ENCODE measurements at regions not wholly inside any gene's neighbourhood (a gene's known extent, or its start where the extent isn't known, plus 50 kb on each side); places are given as distances from the start of the nearest gene placed in this dataset.

DNA sequence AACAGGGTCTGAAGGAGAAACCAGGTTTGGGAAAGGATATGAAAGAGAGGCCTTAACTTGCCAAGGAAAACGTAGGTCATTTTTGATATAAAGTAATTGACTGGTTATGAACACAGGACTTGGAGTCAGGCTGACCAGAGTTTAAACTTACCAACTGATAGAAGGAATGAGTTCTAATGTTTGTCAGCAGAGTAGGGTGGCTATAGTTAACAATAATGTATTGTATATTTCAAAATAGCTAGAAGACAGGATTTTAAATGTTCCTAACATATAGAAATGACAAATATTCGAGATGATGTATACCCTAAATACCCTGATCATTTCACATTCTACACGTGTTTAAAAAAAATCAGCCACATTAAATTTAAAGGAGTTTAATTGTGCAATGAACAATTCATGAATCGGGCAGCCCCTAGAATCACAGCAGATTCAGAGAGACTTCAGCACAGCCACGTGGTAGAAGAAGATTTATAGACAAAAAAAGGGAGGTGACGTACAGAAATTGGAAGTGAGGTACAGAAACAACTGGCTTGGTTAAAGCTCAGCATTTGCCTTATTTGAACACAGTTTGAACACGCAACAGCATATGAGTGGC, 52.5 kb upstream of the PLEKHG7 start:
- Histone ChIP-seq H3K27me3 (ENCODE audit: insufficient read depth, low read length) (no peaks in the 10 kb centered on the region), H3K4me3 (ENCODE audit: low read length in 2 of 2) (no peak overlapping the region), H3K9me3 (ENCODE audit: control insufficient read depth in 1 of 2, low read length in 2 of 2) (no peaks in the 10 kb centered on the region), H3K4me1 (ENCODE audit: insufficient read depth, low read length) (no peaks in the 10 kb centered on the region), H3K36me3 (ENCODE audit: insufficient read depth, low read length) (no peaks in the 10 kb centered on the region), H3K27ac (ENCODE audit: low read depth, low read length) (no peak overlapping the region)
- peaks cover 0 to 2% of the 10 kb centered on the region in 2 donors for H3K27me3 Mint-ChIP-seq
- H3K4me3 Mint-ChIP-seq = no peak overlapping the region
- ChIA-PET CTCF (ENCODE audit: partially characterized antibody) (interaction anchor here (1.1 to 5.7 kb wide), 12 partner anchors 9 to 1289 kb away, joined by 3 to 65 read pairs (median 6); no protein-coding TSS in a partner anchor), POLR2A (ENCODE audit: partially characterized antibody) (interaction anchor here (0.8 to 2.1 kb wide), 4 partner anchors 56 to 1268 kb away, joined by 3 to 15 read pairs (median 8); partner anchors contain the start of gene BTG1)
- peaks cover 0 to 2% (median 0%) of the 10 kb centered on the region in 8 donors for H3K9me3 Mint-ChIP-seq
- no peak for DNase-seq
- H3K27ac Mint-ChIP-seq = peak overlapping the region in 5 of 7 donors; percentile 31 to 74 (median 46)
- no peaks in the 10 kb centered on the region for H3K36me3 Mint-ChIP-seq
- intact Hi-C loops (cut with micrococcal nuclease) = loop anchor here (1.0 to 10.0 kb wide), 9 partner anchors 56 to 1706 kb away; no protein-coding TSS in a partner anchor
- H3K4me1 Mint-ChIP-seq = peaks cover 0 to 6% (median 4%) of the 10 kb centered on the region in 4 donors

DNA sequence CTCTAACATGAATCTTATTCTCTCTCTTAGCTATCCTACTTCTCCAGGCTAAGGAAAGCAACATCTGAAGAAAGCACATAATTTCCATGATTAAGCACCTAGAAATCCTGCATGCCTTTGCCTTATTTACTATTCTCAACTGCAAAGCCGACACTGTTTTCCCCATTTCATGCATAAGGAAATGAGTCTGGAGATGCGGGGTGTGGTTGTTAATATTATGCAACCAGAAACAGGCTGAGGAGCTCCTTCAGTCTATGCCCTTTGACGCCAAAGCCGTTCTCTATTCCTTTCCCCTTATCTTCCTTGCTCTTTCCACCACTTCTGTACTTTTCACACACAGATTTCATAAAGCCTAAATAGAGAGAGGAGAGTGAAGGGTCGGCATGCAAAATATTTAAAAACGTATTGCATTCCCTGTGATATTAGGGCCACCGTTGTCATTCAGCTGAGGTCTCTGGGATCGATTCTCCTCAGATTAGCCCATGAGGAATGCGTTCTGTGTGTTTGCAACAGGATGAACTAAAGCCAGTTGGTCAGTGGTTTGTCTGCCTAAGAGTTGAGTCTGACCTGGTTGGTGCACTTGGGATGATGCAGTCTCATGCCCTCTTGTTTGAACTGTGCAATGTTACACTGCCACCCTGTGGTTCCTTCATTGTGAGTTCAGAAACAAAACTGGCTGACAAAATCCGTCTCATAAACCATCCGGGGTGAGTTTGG, 53.1 kb upstream of the PLEKHG7 start:
- peak overlapping the region in 5 of 7 donors; percentile 31 to 74 (median 46) for H3K27ac Mint-ChIP-seq
- ChIA-PET CTCF (ENCODE audit: partially characterized antibody) (interaction anchor here (0.9 to 5.7 kb wide), 26 partner anchors 10 to 1294 kb away, joined by 3 to 65 read pairs (median 4); partner anchors contain the start of gene BTG1), POLR2A (ENCODE audit: partially characterized antibody) (interaction anchor here (0.8 to 2.1 kb wide), 7 partner anchors 20 to 1268 kb away, joined by 3 to 15 read pairs (median 3); partner anchors contain the start of gene BTG1)
- DNase-seq = peak; percentile 55 to 68 (median 59)
- peaks cover 0 to 6% (median 4%) of the 10 kb centered on the region in 4 donors for H3K4me1 Mint-ChIP-seq
- no peaks in the 10 kb centered on the region for H3K27me3 ChIP-seq (ENCODE audit: insufficient read depth, low read length)
- no peaks in the 10 kb centered on the region for H3K36me3 ChIP-seq (ENCODE audit: insufficient read depth, low read length)
- no peak overlapping the region for H3K27ac ChIP-seq (ENCODE audit: low read depth, low read length)
- H3K4me1 ChIP-seq (ENCODE audit: insufficient read depth, low read length) = no peaks in the 10 kb centered on the region
- peaks cover 0 to 4% (median 0%) of the 10 kb centered on the region in 8 donors for H3K9me3 Mint-ChIP-seq
- H3K9me3 ChIP-seq (ENCODE audit: control insufficient read depth in 1 of 2, low read length in 2 of 2) = no peaks in the 10 kb centered on the region
- intact Hi-C loops (cut with micrococcal nuclease) = loop anchor here (1.0 to 10.0 kb wide), 10 partner anchors 55 to 1705 kb away; no protein-coding TSS in a partner anchor
- H3K4me3 ChIP-seq (ENCODE audit: low read length in 2 of 2) = no peak overlapping the region
- H3K36me3 Mint-ChIP-seq = no peaks in the 10 kb centered on the region
- peaks cover 0 to 2% of the 10 kb centered on the region in 2 donors for H3K27me3 Mint-ChIP-seq
- no peak overlapping the region for H3K4me3 Mint-ChIP-seq

DNA sequence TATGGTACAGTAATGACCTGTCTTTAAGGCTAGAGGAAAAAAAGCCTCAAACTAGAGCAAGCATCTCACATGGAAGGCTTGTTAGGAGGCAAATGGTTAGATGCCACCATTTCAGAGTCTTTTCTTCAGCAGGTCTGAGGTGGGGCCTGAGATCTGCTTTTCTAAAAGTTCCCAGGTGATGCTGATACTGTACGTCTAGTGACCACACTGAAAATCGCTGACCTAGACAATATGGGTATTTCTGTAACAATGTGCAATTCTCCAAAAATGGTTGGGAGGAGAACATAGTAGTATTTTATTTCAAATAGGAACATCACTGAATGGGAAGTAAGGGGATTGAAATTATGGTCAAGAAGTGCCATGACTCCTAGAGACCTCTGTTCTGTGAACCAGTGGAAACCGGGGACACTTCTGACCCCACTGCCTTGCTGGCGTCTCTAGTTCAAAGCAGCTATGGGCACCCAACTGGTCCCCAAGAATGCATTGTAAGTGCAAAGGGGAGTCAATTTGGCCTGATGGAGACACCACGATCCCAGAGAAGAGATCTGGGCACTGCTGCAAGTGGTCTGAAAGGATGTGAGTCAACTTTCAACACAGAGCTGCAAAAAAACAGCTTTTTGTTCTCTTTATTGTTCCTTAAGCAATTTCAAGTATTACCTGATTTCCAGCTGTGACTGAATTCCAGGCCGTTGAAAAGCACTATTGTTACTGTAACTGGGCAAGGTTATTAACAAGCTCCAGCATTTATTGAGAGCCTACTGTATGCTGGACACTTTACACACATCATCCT, 54.4 kb upstream of the PLEKHG7 start:
- no peaks in the 10 kb centered on the region for H3K27me3 ChIP-seq (ENCODE audit: insufficient read depth, low read length)
- H3K9me3 ChIP-seq (ENCODE audit: control insufficient read depth in 1 of 2, low read length in 2 of 2) = no peaks in the 10 kb centered on the region
- peaks cover 0 to 2% of the 10 kb centered on the region in 2 donors for H3K27me3 Mint-ChIP-seq
- intact Hi-C loops (cut with micrococcal nuclease) = loop anchor here (5.0 kb wide), 1 partner anchor 1671 kb away; no protein-coding TSS in a partner anchor
- H3K27ac ChIP-seq (ENCODE audit: low read depth, low read length) = no peak overlapping the region
- H3K4me1 Mint-ChIP-seq = peaks cover 0 to 6% (median 4%) of the 10 kb centered on the region in 4 donors
- DNase-seq = no peak
- ChIA-PET CTCF (ENCODE audit: partially characterized antibody) (interaction anchor here (0.6 to 5.7 kb wide), 24 partner anchors 9 to 1293 kb away, joined by 3 to 65 read pairs (median 4); partner anchors contain the start of gene BTG1), POLR2A (ENCODE audit: partially characterized antibody) (interaction anchor here (0.9 to 2.1 kb wide), 5 partner anchors 19 to 506 kb away, joined by 3 to 15 read pairs (median 3); partner anchors contain the start of gene BTG1)
- no peak overlapping the region for H3K4me3 ChIP-seq (ENCODE audit: low read length in 2 of 2)
- no peaks in the 10 kb centered on the region for H3K36me3 Mint-ChIP-seq
- no peaks in the 10 kb centered on the region for H3K4me1 ChIP-seq (ENCODE audit: insufficient read depth, low read length)
- peaks cover 0 to 11% (median 4%) of the 10 kb centered on the region in 8 donors for H3K9me3 Mint-ChIP-seq
- peak overlapping the region in 2 of 7 donors; percentile 25 to 44 for H3K27ac Mint-ChIP-seq
- H3K4me3 Mint-ChIP-seq = no peak overlapping the region
- H3K36me3 ChIP-seq (ENCODE audit: insufficient read depth, low read length) = no peaks in the 10 kb centered on the region

DNA sequence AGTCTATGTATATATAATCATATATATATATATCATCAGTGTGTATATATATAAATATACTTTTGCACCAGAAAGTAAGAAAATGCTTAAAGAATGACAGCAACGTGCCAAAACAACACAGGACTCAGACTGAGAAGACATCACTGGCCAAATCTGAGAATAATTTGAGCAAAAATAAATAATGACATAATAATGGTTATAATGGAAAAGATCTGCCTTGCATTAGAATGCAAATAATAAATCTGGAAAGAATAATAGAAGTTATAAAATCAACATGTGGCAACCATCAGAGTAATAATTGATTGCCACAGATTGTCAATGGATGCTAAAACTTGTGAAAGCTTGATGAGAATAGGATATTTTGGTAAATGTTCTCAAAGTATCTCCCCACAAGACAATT, 61.5 kb upstream of the PLEKHG7 start:
- Mint-ChIP-seq H3K9me3 (peaks cover 2 to 23% (median 8%) of the 10 kb centered on the region in 8 donors), H3K4me3 (no peak overlapping the region), H3K4me1 (no peaks in the 10 kb centered on the region), H3K36me3 (peaks cover 1 to 7% of the 10 kb centered on the region in 2 donors), H3K27ac (no peak overlapping the region), H3K27me3 (peaks cover 0 to 2% of the 10 kb centered on the region in 2 donors)
- Histone ChIP-seq H3K9me3 (ENCODE audit: control insufficient read depth in 1 of 2, low read length in 2 of 2) (no peaks in the 10 kb centered on the region), H3K36me3 (ENCODE audit: insufficient read depth, low read length) (no peaks in the 10 kb centered on the region), H3K27me3 (ENCODE audit: insufficient read depth, low read length) (no peaks in the 10 kb centered on the region), H3K27ac (ENCODE audit: low read depth, low read length) (no peak overlapping the region), H3K4me1 (ENCODE audit: insufficient read depth, low read length) (no peaks in the 10 kb centered on the region), H3K4me3 (ENCODE audit: low read length in 2 of 2) (no peak overlapping the region)
- ChIA-PET POLR2A (ENCODE audit: partially characterized antibody) (no interaction called here), CTCF (ENCODE audit: partially characterized antibody) (no interaction called here)
- DNase-seq = no peak
- intact Hi-C loops (cut with micrococcal nuclease) = no loop called here

DNA sequence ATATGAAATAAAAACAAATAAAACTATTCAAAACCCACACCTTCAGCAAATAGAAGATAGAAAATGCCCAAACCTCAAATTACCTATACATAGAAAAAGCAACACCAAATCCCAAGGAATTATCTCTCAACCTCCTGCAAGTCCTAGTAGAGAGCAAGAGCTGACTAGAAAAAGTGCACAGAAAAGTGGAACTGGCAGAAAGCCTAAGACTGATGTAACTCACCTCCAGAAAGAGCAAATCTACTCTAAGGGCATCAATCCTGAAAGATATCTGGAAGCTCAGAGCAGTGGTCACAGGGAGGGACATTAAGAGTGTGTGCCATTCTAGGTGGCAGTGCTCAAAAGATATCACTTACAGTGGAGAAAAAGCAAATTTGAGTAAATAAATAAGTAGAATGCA, 62.1 kb upstream of the PLEKHG7 start:
- intact Hi-C loops (cut with micrococcal nuclease) = no loop called here
- no peak overlapping the region for H3K27ac ChIP-seq (ENCODE audit: low read depth, low read length)
- Mint-ChIP-seq H3K4me1 (no peaks in the 10 kb centered on the region), H3K36me3 (peaks cover 1 to 7% of the 10 kb centered on the region in 2 donors), H3K9me3 (peaks cover 2 to 23% (median 8%) of the 10 kb centered on the region in 8 donors), H3K4me3 (no peak overlapping the region), H3K27ac (no peak overlapping the region), H3K27me3 (peaks cover 0 to 2% of the 10 kb centered on the region in 2 donors)
- DNase-seq = no peak
- ChIA-PET POLR2A (ENCODE audit: partially characterized antibody) (no interaction called here), CTCF (ENCODE audit: partially characterized antibody) (interaction anchor here (1.0 kb wide), 1 partner anchor 1279 kb away, joined by 3 read pairs; no protein-coding TSS in a partner anchor)
- H3K4me1 ChIP-seq (ENCODE audit: insufficient read depth, low read length) = no peaks in the 10 kb centered on the region
- no peaks in the 10 kb centered on the region for H3K36me3 ChIP-seq (ENCODE audit: insufficient read depth, low read length)
- H3K27me3 ChIP-seq (ENCODE audit: insufficient read depth, low read length) = no peaks in the 10 kb centered on the region
- no peaks in the 10 kb centered on the region for H3K9me3 ChIP-seq (ENCODE audit: control insufficient read depth in 1 of 2, low read length in 2 of 2)
- no peak overlapping the region for H3K4me3 ChIP-seq (ENCODE audit: low read length in 2 of 2)

DNA sequence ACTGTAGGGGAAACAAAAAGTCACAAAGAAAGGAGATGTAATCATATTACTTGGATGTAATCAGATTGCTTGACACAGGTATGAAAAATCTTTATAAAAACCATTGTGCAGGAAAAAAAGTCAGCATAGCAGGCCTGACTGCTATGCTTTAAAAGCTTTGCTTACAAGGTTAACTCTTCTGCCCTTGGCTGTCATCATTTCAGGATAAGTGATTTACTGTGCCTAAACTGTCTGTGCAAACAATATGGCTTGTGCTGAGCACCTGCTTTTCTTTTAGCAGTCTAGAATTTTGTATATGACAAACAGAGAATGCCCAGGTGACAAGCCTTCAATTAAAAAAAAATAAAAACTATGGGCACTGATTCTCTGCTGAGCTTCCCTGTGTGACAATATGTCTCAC, 63.8 kb upstream of the PLEKHG7 start:
- Mint-ChIP-seq H3K4me1 (no peaks in the 10 kb centered on the region), H3K36me3 (peaks cover 1 to 7% of the 10 kb centered on the region in 2 donors), H3K4me3 (no peak overlapping the region), H3K27ac (no peak overlapping the region), H3K27me3 (peaks cover 0 to 2% of the 10 kb centered on the region in 2 donors), H3K9me3 (peaks cover 2 to 16% (median 7%) of the 10 kb centered on the region in 8 donors)
- H3K4me3 ChIP-seq (ENCODE audit: low read length in 2 of 2) = no peak overlapping the region
- H3K27ac ChIP-seq (ENCODE audit: low read depth, low read length) = no peak overlapping the region
- no peaks in the 10 kb centered on the region for H3K4me1 ChIP-seq (ENCODE audit: insufficient read depth, low read length)
- H3K9me3 ChIP-seq (ENCODE audit: control insufficient read depth in 1 of 2, low read length in 2 of 2) = no peaks in the 10 kb centered on the region
- H3K36me3 ChIP-seq (ENCODE audit: insufficient read depth, low read length) = no peaks in the 10 kb centered on the region
- ChIA-PET CTCF (ENCODE audit: partially characterized antibody) (interaction anchor here (1.4 kb wide), 1 partner anchor 10 kb away, joined by 6 read pairs; no protein-coding TSS in a partner anchor), POLR2A (ENCODE audit: partially characterized antibody) (no interaction called here)
- intact Hi-C loops (cut with micrococcal nuclease) = no loop called here
- no peaks in the 10 kb centered on the region for H3K27me3 ChIP-seq (ENCODE audit: insufficient read depth, low read length)
- no peak for DNase-seq
